ENCODE measurements at regions not wholly inside any gene's neighbourhood (a gene's known extent, or its start where the extent isn't known, plus 50 kb on each side); places are given as distances from the start of the nearest gene placed in this dataset.

DNA sequence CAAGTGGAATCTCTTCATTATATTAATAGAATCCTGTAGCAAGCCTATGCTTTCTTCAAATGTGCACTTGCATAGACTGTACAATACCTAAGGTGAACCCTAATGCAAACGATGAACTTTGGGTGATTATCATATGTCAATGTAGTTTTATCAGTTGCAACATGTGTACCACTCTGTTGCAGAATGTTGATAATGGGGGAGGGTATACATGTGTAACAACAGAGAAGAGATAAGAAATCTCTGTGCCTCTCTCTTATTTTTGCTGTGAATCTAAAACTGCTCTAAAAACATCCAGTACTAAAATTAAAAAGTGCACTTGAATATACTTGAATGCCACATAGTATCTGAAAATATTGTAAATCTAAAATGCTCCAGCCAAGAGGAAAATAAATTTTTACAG is 820.8 kb upstream of the MIR17HG start:
- DNase-seq, result no peak

DNA sequence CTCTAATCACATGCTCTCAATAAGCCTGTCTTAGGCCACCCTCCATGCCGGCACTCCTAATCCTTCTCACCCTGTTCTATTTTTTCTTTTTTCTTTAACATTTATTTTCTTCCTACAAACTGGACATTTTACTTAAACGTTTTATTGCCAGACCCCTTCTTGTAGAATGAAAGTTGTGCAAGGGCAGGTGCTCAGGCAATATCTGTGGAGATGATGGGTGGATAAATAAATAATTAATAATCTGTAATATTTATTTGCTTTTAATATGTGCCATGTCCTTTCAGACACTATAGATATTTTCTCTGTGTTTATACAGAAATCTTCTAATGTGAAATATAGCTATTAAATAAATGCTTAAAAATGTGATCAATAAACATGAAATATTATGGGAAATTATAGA is 815.7 kb upstream of the MIR17HG start:
- no peak for DNase-seq

GRCh38 chr13:90532861-90533492 is 814.5 kb upstream of the MIR17HG start:
- no peak for DNase-seq

DNA sequence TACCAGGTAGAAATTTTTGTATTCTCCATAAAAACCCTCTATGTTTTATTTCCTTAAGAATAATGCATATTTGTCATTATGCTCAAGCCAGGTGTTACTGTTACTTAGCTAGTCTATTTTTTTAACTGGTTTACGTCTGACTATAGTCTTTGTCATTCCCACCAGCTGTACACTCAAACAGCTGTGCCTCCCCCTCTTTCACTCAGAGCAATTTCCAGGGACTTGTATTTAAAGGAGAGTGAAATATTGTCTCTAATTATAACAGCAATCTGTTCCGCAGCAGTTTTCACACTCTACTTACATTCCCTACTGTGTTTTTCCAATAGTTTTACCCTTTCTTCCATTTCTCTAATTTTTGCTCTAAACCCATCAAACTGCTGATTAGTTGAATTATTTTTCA is 813.6 kb upstream of the MIR17HG start:
- no peak for DNase-seq

GRCh38 chr13:90534617-90535370 is 812.7 kb upstream of the MIR17HG start:
- no peak for DNase-seq

DNA sequence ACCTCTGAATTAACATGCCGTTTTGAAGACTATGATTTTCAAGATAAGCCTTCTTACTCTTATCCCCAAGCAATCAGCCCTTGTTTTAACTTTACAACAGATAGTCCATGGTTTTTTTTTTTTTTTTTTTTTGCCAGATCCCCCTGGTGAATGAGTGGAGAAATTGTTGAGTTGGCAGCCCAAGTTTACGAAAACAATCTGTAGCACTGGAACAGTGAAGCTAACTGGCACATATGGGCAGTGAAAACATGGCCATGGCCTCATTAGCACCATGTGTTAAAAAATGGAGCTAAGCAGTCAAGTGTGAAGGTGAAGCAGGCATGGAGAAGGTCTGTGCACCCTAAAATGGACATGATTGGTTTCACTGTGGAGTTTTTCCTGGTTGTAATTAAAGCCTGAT is 812.1 kb upstream of the MIR17HG start:
- no peak for DNase-seq

DNA sequence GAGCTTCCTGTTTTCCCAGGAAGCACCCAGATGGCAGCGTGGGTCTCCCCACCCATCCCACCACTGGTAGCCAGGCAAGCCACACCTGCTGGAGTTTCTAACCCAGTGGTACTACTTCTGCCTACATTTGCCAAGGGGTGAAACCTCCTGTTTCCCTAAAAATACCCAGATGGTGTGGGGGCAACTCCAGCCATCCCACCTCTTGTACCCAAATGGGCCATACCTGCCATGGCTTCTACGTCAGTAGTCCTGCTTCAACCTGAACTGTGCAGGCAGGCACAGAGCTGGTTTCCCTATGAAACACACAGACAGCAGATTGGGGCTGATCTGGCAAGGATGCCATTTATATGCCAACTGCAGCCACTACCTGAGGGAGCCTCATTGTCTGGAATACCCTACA is 809.4 kb upstream of the MIR17HG start:
- no peak for DNase-seq

DNA sequence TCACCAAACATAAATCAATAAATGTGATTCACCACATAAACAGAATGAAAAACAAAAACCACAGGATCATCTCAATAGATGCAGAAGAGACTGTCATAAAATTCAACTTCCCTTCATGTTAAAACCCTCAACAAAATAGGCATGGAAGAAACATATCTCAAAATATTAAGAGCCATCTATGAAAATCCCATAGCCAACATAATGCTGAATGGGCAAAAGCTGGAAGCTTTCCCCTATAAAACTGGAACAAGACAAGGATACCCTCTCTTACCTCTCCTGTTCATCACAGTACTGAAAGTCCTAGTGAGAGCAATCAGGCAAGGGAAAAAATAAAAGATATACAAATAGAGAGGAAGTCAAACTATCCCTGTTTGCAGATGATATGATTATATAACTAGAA is 806.1 kb upstream of the MIR17HG start:
- no peak for DNase-seq

DNA sequence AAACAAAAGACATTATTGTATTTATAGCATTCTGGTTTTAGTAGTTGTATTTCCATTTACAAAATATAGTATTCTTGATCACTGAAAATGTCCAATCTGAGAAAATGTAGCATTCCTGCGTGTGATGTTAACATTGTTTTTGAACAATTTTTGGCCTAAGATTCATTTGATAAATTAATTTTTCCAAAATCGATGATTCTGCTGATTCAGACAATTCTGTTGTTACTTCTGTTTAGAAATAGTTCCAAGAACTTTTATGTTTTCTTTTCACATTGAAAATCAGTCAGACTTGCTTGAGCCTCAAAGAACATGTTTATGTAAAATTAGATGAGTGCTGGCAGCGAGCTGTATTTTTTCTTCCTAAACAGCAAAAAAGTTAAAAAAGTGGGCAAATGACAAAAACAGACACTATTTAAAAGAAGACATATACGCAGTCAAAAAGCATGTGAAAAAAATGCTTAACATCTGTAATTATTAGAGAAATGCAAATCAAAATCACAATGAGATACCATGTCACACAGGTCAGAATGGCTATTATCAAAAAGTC is 804.5 kb upstream of the MIR17HG start:
- DNase-seq, result no peak

GRCh38 chr13:90545070-90545840 is 802.2 kb upstream of the MIR17HG start:
- peak; percentile 40 for DNase-seq

DNA sequence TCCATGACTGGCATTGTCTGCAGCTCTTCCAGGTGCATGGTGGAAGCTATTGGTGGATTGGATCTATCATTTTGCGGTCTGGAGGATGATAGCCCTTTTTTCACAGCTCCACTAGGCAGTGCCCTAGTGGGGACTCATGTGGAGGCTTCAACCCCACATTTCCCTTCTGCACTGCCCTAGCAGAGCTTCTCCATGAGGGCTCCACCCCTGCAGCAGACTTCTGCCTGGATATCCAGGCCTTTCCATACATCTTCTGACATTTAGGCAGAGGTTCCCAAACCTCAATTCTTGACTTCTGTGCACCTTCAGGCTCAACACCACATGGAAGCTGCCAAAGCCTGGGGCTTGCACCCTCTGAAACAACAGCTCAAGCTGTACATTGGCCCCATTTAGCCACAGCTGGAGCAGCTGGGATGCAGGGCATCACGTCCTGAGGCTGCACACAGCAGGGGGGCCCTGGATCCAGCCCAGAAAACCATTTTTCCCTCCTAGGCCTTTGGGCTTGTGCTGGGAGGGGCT is 800.2 kb upstream of the MIR17HG start:
- DNase-seq, result no peak

DNA sequence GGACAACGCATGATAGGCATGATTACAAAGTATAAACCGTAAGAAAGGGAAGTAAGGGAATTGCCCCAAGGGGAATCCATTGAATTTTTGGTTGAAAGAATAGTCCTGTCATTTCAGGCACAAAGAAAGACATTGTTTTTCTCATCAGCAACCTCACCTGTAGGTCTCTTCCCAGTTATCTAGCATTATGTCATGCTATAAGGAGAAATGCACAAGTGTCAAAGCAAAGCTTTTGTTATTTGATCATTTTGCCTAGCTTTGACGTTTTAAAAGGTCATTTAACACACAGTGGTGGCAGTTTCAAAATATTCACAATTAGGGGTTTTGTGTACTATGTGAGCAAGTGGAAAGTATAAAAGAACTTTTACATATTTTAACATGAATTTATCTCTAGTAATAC is 796.2 kb upstream of the MIR17HG start:
- no peak for DNase-seq

GRCh38 chr13:90552702-90553101 is 794.8 kb upstream of the MIR17HG start:
- no peak for DNase-seq

- no peak for DNase-seq
Observed at GRCh38 chr13:90553159-90553558, 794.3 kb upstream of the MIR17HG start.

- no peak for DNase-seq
Observed at GRCh38 chr13:90557626-90558025, 789.9 kb upstream of the MIR17HG start.

GRCh38 chr13:90562443-90562842 is 785.0 kb upstream of the MIR17HG start:
- no peak for DNase-seq

DNA sequence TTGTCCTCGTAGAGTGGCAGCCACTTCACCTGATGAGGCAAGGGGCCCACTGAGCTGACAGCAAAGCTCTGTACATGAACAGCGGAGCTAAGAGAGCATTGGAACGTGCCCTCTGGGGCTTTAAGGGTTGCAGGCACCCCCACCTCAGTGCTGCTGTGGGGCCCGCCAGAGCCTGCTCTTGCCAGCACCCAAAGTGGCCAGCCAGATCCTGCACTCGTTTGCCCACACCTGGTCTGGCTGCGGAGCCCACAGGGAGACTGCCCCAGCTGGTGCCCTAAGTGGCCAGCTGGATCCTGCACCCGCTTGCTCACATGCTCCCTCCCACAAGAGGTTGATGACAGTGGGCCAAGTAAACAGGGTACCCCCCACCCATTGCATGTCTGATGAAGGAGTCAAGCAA is 783.4 kb upstream of the MIR17HG start:
- DNase-seq, result no peak

DNA sequence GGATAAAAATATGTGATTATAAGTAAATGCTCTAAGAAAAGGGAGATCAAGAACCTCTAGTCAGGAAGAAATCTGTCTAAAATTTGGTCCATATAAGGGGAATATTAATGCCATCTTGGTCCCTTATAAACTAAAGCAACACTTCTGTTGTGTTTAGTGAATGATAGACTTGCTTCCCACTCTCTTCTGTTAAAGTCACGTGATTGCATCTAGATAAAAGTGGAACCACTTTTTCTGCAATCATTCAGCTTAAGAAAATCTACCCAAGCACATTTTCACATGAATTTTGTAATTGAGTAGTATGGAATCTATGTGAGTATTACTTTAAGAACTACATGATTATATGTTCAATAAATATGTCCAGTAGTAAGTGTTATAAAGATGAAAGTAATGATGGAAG is 782.9 kb upstream of the MIR17HG start:
- DNase-seq, result no peak

GRCh38 chr13:90565985-90566713 is 781.3 kb upstream of the MIR17HG start:
- DNase-seq, result no peak

- no peak for DNase-seq
Observed at GRCh38 chr13:90568165-90568564, 779.3 kb upstream of the MIR17HG start.

DNA sequence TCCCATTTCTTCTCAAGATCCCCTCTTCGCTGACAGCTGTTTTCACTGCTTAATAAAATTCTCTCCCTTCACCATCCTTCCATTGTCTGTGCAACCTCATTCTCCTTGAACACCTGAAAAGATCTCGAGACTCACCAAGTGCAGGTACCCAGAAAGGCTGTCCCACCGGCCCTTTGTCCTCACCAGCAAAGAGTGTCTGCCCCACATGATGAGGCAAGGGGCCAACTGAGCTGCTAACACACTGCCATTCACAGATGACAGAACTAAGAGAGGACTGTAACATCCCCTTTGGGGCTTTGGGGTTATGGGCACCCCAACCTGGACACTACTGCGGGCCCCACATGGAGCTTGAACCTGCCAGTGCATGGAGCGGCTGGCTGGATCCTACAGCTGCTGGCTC is 771.4 kb upstream of the MIR17HG start:
- no peak for DNase-seq

- DNase-seq, result no peak
Observed at GRCh38 chr13:90577726-90578125, 769.8 kb upstream of the MIR17HG start.

DNA sequence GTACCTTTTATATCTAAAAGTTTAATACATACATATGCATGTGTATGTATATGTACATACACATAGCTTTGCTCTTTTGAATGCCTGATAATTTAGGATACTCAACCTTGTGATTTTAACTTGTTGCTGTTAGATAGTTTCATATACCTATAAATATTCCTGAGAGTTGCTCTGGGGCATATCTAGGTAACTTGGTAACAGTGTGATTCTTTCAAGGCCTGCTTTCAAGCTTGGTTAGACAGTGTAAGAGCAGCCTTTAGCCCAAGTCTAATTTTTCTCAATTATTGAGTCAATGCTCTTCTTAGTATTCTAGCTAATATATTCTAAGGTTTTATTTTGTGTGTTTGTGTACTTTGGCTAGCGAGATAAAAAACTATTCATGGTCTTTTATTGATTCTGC is 762.1 kb upstream of the MIR17HG start:
- DNase-seq, result no peak
